ENCODE measurements at regions not wholly inside any gene's neighbourhood (a gene's known extent, or its start where the extent isn't known, plus 50 kb on each side); places are given as distances from the start of the nearest gene placed in this dataset.

GRCh38 chr7:50962962-50963374 lies 180.3 kb upstream of the GRB10 start:
- H3K9me3 ChIP-seq (ENCODE audit: control insufficient read depth, low read length): peaks cover 15% of the 10 kb centered on the region
- no peak overlapping the region for H3K4me3 ChIP-seq (ENCODE audit: extremely low read depth, insufficient read depth, low read length, poor library complexity, severe bottlenecking)
- 31 to 45% methylated on average over 4 of the region's 4 CpGs for WGBS, 2 experiments (ENCODE audit: insufficient coverage in 2 of 2)
- H3K36me3 ChIP-seq (ENCODE audit: control insufficient read depth, insufficient read depth, low read length): no peaks in the 10 kb centered on the region
- no peaks in the 10 kb centered on the region for H3K4me1 ChIP-seq (ENCODE audit: control insufficient read depth, insufficient read depth, low read length, poor library complexity, severe bottlenecking)
- H3K27ac ChIP-seq (ENCODE audit: low read depth, low read length, severe bottlenecking): no peak overlapping the region

GRCh38 chr7:50962281-50962883 lies 179.7 kb upstream of the GRB10 start:
- Histone ChIP-seq H3K27ac (ENCODE audit: low read depth, low read length, severe bottlenecking) (no peak overlapping the region), H3K4me3 (ENCODE audit: extremely low read depth, insufficient read depth, low read length, poor library complexity, severe bottlenecking) (no peak overlapping the region), H3K9me3 (ENCODE audit: control insufficient read depth, low read length) (peaks cover 10% of the 10 kb centered on the region), H3K4me1 (ENCODE audit: control insufficient read depth, insufficient read depth, low read length, poor library complexity, severe bottlenecking) (no peaks in the 10 kb centered on the region), H3K36me3 (ENCODE audit: control insufficient read depth, insufficient read depth, low read length) (no peaks in the 10 kb centered on the region)
- WGBS, 2 experiments (ENCODE audit: insufficient coverage in 2 of 2): 86 to 89% methylated on average over 8 to 9 of the region's 10 CpGs

- no peak overlapping the region for H3K4me3 ChIP-seq (ENCODE audit: extremely low read depth, insufficient read depth, low read length, poor library complexity, severe bottlenecking)
- no peak overlapping the region for H3K27ac ChIP-seq (ENCODE audit: low read depth, low read length, severe bottlenecking)
- WGBS, 2 experiments (ENCODE audit: insufficient coverage in 2 of 2): 78 to 86% methylated on average over 13 of the region's 14 CpGs
Observed at GRCh38 chr7:50960621-50961310, 178.1 kb upstream of the GRB10 start.

GRCh38 chr7:50959991-50960390 lies 177.3 kb upstream of the GRB10 start:
- WGBS, 2 experiments (ENCODE audit: insufficient coverage in 2 of 2): 80% methylated on average over 1 of the region's 1 CpG; no CpG with 5 or more reads in 1 of the 2 experiments
- Histone ChIP-seq H3K9me3 (ENCODE audit: control insufficient read depth, low read length) (no peaks in the 10 kb centered on the region), H3K27ac (ENCODE audit: low read depth, low read length, severe bottlenecking) (no peak overlapping the region), H3K36me3 (ENCODE audit: control insufficient read depth, insufficient read depth, low read length) (no peaks in the 10 kb centered on the region), H3K4me3 (ENCODE audit: extremely low read depth, insufficient read depth, low read length, poor library complexity, severe bottlenecking) (no peak overlapping the region), H3K4me1 (ENCODE audit: control insufficient read depth, insufficient read depth, low read length, poor library complexity, severe bottlenecking) (no peaks in the 10 kb centered on the region)

More at GRCh38 chr7:50960621-50961310, 178.1 kb upstream of the GRB10 start:
- no peaks in the 10 kb centered on the region for H3K36me3 ChIP-seq (ENCODE audit: control insufficient read depth, insufficient read depth, low read length)
- peaks cover 1% of the 10 kb centered on the region for H3K9me3 ChIP-seq (ENCODE audit: control insufficient read depth, low read length)
- no peaks in the 10 kb centered on the region for H3K4me1 ChIP-seq (ENCODE audit: control insufficient read depth, insufficient read depth, low read length, poor library complexity, severe bottlenecking)

GRCh38 chr7:50959560-50959959 lies 176.9 kb upstream of the GRB10 start:
- H3K4me3 ChIP-seq (ENCODE audit: extremely low read depth, insufficient read depth, low read length, poor library complexity, severe bottlenecking): no peak overlapping the region

GRCh38 chr7:50957855-50958254 lies 175.2 kb upstream of the GRB10 start:
- WGBS, 2 experiments (ENCODE audit: insufficient coverage in 2 of 2): 100% methylated on average over 1 to 2 of the region's 3 CpGs
- Histone ChIP-seq H3K36me3 (ENCODE audit: control insufficient read depth, insufficient read depth, low read length) (no peaks in the 10 kb centered on the region), H3K27ac (ENCODE audit: low read depth, low read length, severe bottlenecking) (no peak overlapping the region), H3K9me3 (ENCODE audit: control insufficient read depth, low read length) (no peaks in the 10 kb centered on the region), H3K4me3 (ENCODE audit: extremely low read depth, insufficient read depth, low read length, poor library complexity, severe bottlenecking) (no peak overlapping the region), H3K4me1 (ENCODE audit: control insufficient read depth, insufficient read depth, low read length, poor library complexity, severe bottlenecking) (peaks cover 6% of the 10 kb centered on the region)

More at GRCh38 chr7:50959560-50959959, 176.9 kb upstream of the GRB10 start:
- Histone ChIP-seq H3K4me1 (ENCODE audit: control insufficient read depth, insufficient read depth, low read length, poor library complexity, severe bottlenecking) (no peaks in the 10 kb centered on the region), H3K36me3 (ENCODE audit: control insufficient read depth, insufficient read depth, low read length) (no peaks in the 10 kb centered on the region), H3K27ac (ENCODE audit: low read depth, low read length, severe bottlenecking) (no peak overlapping the region), H3K9me3 (ENCODE audit: control insufficient read depth, low read length) (no peaks in the 10 kb centered on the region)
- whole genome bisulfite sequencing, 2 experiments (ENCODE audit: insufficient coverage in 2 of 2): 77 to 84% methylated on average over 3 to 4 of the region's 4 CpGs

- H3K27ac ChIP-seq (ENCODE audit: low read depth, low read length, severe bottlenecking): no peak overlapping the region
- no peak overlapping the region for H3K4me3 ChIP-seq (ENCODE audit: extremely low read depth, insufficient read depth, low read length, poor library complexity, severe bottlenecking)
- peaks cover 6% of the 10 kb centered on the region for H3K4me1 ChIP-seq (ENCODE audit: control insufficient read depth, insufficient read depth, low read length, poor library complexity, severe bottlenecking)
- H3K9me3 ChIP-seq (ENCODE audit: control insufficient read depth, low read length): no peaks in the 10 kb centered on the region
- WGBS, 2 experiments (ENCODE audit: insufficient coverage in 2 of 2): 52 to 74% methylated on average over 3 to 5 of the region's 6 CpGs
- H3K36me3 ChIP-seq (ENCODE audit: control insufficient read depth, insufficient read depth, low read length): no peaks in the 10 kb centered on the region
Observed at GRCh38 chr7:50957431-50957830, 174.7 kb upstream of the GRB10 start.

- Histone ChIP-seq H3K4me3 (ENCODE audit: extremely low read depth, insufficient read depth, low read length, poor library complexity, severe bottlenecking) (no peak overlapping the region), H3K27ac (ENCODE audit: low read depth, low read length, severe bottlenecking) (no peak overlapping the region)
- WGBS, 2 experiments (ENCODE audit: insufficient coverage in 2 of 2): 100% methylated on average over 3 to 4 of the region's 8 CpGs
Observed at GRCh38 chr7:50956522-50957155, 173.9 kb upstream of the GRB10 start.

GRCh38 chr7:50954716-50955115 lies 172.0 kb upstream of the GRB10 start:
- no peaks in the 10 kb centered on the region for H3K36me3 ChIP-seq (ENCODE audit: control insufficient read depth, insufficient read depth, low read length)
- H3K4me3 ChIP-seq (ENCODE audit: extremely low read depth, insufficient read depth, low read length, poor library complexity, severe bottlenecking): no peak overlapping the region
- H3K27ac ChIP-seq (ENCODE audit: low read depth, low read length, severe bottlenecking): no peak overlapping the region
- no peaks in the 10 kb centered on the region for H3K9me3 ChIP-seq (ENCODE audit: control insufficient read depth, low read length)
- 95 to 97% methylated on average over 5 of the region's 5 CpGs for WGBS, 2 experiments (ENCODE audit: insufficient coverage in 2 of 2)
- H3K4me1 ChIP-seq (ENCODE audit: control insufficient read depth, insufficient read depth, low read length, poor library complexity, severe bottlenecking): peaks cover 6% of the 10 kb centered on the region

More at GRCh38 chr7:50956522-50957155, 173.9 kb upstream of the GRB10 start:
- Histone ChIP-seq H3K36me3 (ENCODE audit: control insufficient read depth, insufficient read depth, low read length) (no peaks in the 10 kb centered on the region), H3K4me1 (ENCODE audit: control insufficient read depth, insufficient read depth, low read length, poor library complexity, severe bottlenecking) (peaks cover 6% of the 10 kb centered on the region), H3K9me3 (ENCODE audit: control insufficient read depth, low read length) (no peaks in the 10 kb centered on the region)

- Histone ChIP-seq H3K27ac (ENCODE audit: low read depth, low read length, severe bottlenecking) (no peak overlapping the region), H3K9me3 (ENCODE audit: control insufficient read depth, low read length) (no peaks in the 10 kb centered on the region), H3K4me3 (ENCODE audit: extremely low read depth, insufficient read depth, low read length, poor library complexity, severe bottlenecking) (no peak overlapping the region), H3K4me1 (ENCODE audit: control insufficient read depth, insufficient read depth, low read length, poor library complexity, severe bottlenecking) (peaks cover 6% of the 10 kb centered on the region), H3K36me3 (ENCODE audit: control insufficient read depth, insufficient read depth, low read length) (no peaks in the 10 kb centered on the region)
- 84 to 95% methylated on average over 4 of the region's 4 CpGs for WGBS, 2 experiments (ENCODE audit: insufficient coverage in 2 of 2)
Observed at GRCh38 chr7:50954245-50954644, 171.5 kb upstream of the GRB10 start.

- Histone ChIP-seq H3K4me3 (ENCODE audit: extremely low read depth, insufficient read depth, low read length, poor library complexity, severe bottlenecking) (no peak overlapping the region), H3K27ac (ENCODE audit: low read depth, low read length, severe bottlenecking) (no peak overlapping the region), H3K4me1 (ENCODE audit: control insufficient read depth, insufficient read depth, low read length, poor library complexity, severe bottlenecking) (peaks cover 6% of the 10 kb centered on the region), H3K9me3 (ENCODE audit: control insufficient read depth, low read length) (no peaks in the 10 kb centered on the region), H3K36me3 (ENCODE audit: control insufficient read depth, insufficient read depth, low read length) (no peaks in the 10 kb centered on the region)
- WGBS, 2 experiments (ENCODE audit: insufficient coverage in 2 of 2): no CpG with 5 or more reads among the region's 3 CpGs
Observed at GRCh38 chr7:50953820-50954219, 171.1 kb upstream of the GRB10 start.
